Breast epithelium (tissue), 4 donors: ENCODE measurements at regions not wholly inside any gene's neighbourhood (a gene's known extent, or its start where the extent isn't known, plus 50 kb on each side); places are given as distances from the start of the nearest gene placed in this dataset.

Experiments used
- DNase-seq, 2 donors: peaks; one replicate each; pipeline ENCODE4 v3.0.0-alpha.2; 2019; ENCODE audit warnings: low spot score in 2 of 2
- H3K27ac ChIP-seq, 2 donors: fragments of 200-600 bp; sonication (generic) in 1 of 2; one replicate each; pipeline ENCODE4 v1.5.1; 2016 to 2019; ENCODE audit warnings: mild to moderate bottlenecking in 1 of 2
- H3K27me3 ChIP-seq, 2 donors: fragments of 200-600 bp; sonication (generic) in 1 of 2; one replicate each; pipeline versions ENCODE4 v1.5.1 to v1.6.0; 2017 to 2019; ENCODE audit warnings: control low read depth in 1 of 2, mild to moderate bottlenecking in 1 of 2
- H3K36me3 ChIP-seq: fragments of 200-600 bp; one replicate; pipeline ENCODE4 v1.5.1; 2019
- H3K4me1 ChIP-seq, 2 donors: fragments of 200-600 bp; sonication (generic); one replicate each; pipeline ENCODE4 v1.5.1; 2016 to 2019; ENCODE audit warnings: control low read depth in 1 of 2
- H3K4me3 ChIP-seq, 3 donors: fragments of 200-600 bp; sonication (generic); 1 replicate in 2 of 3; 2 replicates in 1 of 3; pipeline ENCODE4 v1.5.1; 2016 to 2019; ENCODE audit warnings: mild to moderate bottlenecking in 3 of 3, moderate library complexity in 2 of 3
- H3K9me3 ChIP-seq, 2 donors: fragments of 200-600 bp; sonication (generic) in 1 of 2; one replicate each; pipeline ENCODE4 v1.5.1; 2016 to 2019; ENCODE audit warnings: control low read depth in 1 of 2
- CTCF ChIP-seq, 3 donors: fragments of 450-650 bp; IDR thresholded peaks; one replicate each; pipeline ENCODE4 v1.5.1; 2016 to 2017; ENCODE audit warnings: antibody characterized with exemption in 3 of 3, mild to moderate bottlenecking in 3 of 3, moderate library complexity in 3 of 3
- POLR2A ChIP-seq: fragments of 450-650 bp; IDR thresholded peaks from one replicate; pipeline ENCODE4 v1.6.1; 2016; ENCODE audit warnings: antibody characterized with exemption, mild to moderate bottlenecking, moderate library complexity
- POLR2AphosphoS5 ChIP-seq, 3 donors: sonication (generic); formaldehyde crosslinking; IDR thresholded peaks; one replicate each; pipeline ENCODE4 v1.6.1; 2017; ENCODE audit warnings: antibody characterized with exemption in 3 of 3
- intact Hi-C: fragments of 100-400 bp; cut with DNase I; formaldehyde crosslinking; loops from one replicate; pipeline ENCODE4 v1.15.1; 2023; ENCODE audit warnings: low total_unique reads

DNA sequence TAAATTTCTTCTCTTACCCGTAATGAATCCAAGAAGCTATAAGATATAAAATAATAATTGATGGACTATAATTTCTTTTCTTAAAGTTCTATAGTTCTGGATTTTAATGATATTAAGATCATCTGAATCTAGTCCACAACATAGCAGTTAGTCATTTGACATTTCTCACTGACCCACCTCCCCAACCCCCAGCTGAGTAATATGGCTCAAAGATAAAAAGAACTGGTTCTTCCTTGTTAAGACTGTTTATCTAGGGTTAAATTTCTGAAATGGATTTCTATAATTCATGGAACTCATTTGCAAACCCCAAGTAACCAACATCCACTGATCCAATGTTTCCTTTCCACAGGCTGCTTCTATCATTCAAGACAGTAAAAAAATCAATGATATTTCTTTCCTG lies 133.9 kb upstream of the SOX9 start:
- H3K36me3 ChIP-seq, result no peaks in the 10 kb centered on the region
- intact Hi-C loops, result no loop called here
- TF ChIP-seq CTCF (IDR thresholded peaks at IDR 0.05) (no peak), POLR2AphosphoS5 (IDR thresholded peaks at IDR 0.05) (no peak), POLR2A (no peak)
- H3K4me1 ChIP-seq, result no peaks in the 10 kb centered on the region
- no peaks in the 10 kb centered on the region for H3K27me3 ChIP-seq
- H3K4me3 ChIP-seq, result no peak overlapping the region
- no peak for DNase-seq
- no peaks in the 10 kb centered on the region for H3K9me3 ChIP-seq
- H3K27ac ChIP-seq, result no peak overlapping the region

DNA sequence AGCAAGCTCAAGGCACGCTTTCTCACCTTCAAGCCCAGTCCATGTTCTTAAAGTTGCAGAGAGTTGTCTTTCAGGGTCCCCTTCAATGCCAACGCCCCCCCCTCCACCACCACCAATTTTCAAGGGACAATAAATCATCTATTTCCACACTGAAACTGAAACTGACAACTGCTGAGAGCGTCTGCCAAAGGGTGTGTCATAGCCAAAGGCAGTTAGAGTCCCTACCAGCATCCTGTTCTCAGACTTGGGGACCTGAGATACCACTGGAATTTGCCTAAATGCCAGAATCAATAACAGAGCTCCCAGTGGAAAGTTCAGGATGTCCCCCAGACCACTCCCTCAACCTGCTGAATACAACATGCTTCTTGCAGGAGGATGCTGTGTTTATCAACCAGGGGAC lies 133.2 kb upstream of the SOX9 start:
- DNase-seq, result no peak
- Histone ChIP-seq H3K4me3 (no peak overlapping the region), H3K27ac (no peak overlapping the region), H3K27me3 (no peaks in the 10 kb centered on the region), H3K9me3 (no peaks in the 10 kb centered on the region), H3K36me3 (no peaks in the 10 kb centered on the region), H3K4me1 (no peaks in the 10 kb centered on the region)
- intact Hi-C loops, result no loop called here
- TF ChIP-seq POLR2AphosphoS5 (IDR thresholded peaks at IDR 0.05), result no peak
- TF ChIP-seq CTCF (IDR thresholded peaks at IDR 0.05), result no peak
- no peak for TF ChIP-seq POLR2A

DNA sequence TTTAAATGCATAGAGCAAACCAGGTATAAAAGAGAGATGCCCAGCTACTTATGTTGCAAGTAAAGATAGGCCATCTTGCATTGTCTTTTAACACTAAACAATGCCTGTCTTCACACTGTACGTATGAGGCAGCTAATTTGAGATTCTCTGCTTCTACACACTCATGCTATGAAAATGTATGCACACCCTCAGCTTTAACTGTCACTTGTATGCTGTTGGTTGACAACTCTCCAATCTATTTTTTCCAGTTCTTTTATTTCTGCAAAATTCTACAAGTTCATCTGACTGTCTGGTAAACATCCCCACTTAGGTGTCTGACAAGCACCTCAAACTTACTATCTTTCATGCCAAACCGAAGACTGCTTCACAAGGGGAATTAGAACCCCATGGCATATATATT lies 131.7 kb upstream of the SOX9 start:
- Histone ChIP-seq H3K36me3 (no peaks in the 10 kb centered on the region), H3K4me3 (no peak overlapping the region), H3K9me3 (no peaks in the 10 kb centered on the region), H3K27ac (no peak overlapping the region), H3K27me3 (no peaks in the 10 kb centered on the region), H3K4me1 (no peaks in the 10 kb centered on the region)
- intact Hi-C loops, result no loop called here
- no peak for DNase-seq
- TF ChIP-seq POLR2AphosphoS5 (IDR thresholded peaks at IDR 0.05) (no peak), POLR2A (no peak), CTCF (IDR thresholded peaks at IDR 0.05) (no peak)

DNA sequence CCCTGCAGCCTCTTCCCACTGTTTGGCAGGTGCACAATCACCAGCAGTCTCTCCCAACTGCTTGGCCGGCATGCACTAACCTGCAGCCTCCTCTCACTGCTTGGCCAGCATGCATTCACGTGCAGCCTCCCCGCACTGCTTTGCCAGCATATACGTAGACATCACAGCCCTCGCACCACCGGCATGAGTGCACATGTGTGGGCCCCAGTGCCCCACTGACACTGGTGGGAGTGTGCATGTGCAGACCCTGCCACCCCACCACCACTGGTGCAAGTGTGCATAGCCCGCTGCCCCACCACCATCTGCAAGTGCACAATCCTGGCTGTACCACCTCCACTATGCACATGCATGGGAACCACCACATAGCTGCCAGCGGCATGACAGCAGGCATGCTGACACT lies 127.5 kb upstream of the SOX9 start:
- H3K27ac ChIP-seq, result no peak overlapping the region
- H3K4me1 ChIP-seq, result no peaks in the 10 kb centered on the region
- no peaks in the 10 kb centered on the region for H3K9me3 ChIP-seq
- no peak for DNase-seq
- no peak overlapping the region for H3K4me3 ChIP-seq
- intact Hi-C loops, result no loop called here
- TF ChIP-seq POLR2A, result no peak
- H3K27me3 ChIP-seq, result no peaks in the 10 kb centered on the region
- no peaks in the 10 kb centered on the region for H3K36me3 ChIP-seq

GRCh38 chr17:71995590-71995989 lies 125.2 kb upstream of the SOX9 start:
- Histone ChIP-seq H3K4me3 (no peak overlapping the region), H3K27ac (no peak overlapping the region), H3K36me3 (no peaks in the 10 kb centered on the region), H3K4me1 (no peaks in the 10 kb centered on the region), H3K27me3 (no peaks in the 10 kb centered on the region), H3K9me3 (no peaks in the 10 kb centered on the region)
- intact Hi-C loops, result no loop called here
- no peak for DNase-seq
- TF ChIP-seq POLR2AphosphoS5 (IDR thresholded peaks at IDR 0.05), result no peak
- no peak for TF ChIP-seq CTCF (IDR thresholded peaks at IDR 0.05)
- TF ChIP-seq POLR2A, result no peak

DNA sequence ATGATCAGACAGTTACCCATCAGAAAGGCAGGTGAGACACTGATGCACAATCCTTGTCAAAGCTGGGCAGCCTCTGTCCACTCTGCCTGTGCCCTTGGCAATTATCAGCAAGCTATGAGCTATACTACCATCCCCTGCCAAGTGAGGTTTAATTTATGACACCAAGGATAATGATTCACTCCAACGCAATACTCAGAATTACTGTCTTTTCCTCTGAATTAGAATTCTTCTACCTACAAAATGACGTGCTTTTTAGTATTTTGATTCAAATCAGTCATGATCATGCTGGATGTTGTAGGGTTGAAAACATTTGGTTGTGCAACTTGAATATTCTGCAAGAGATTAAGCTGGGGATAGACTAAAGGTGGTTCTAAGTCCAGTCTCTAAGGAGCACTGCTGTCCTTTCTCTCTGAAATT lies 116.8 kb upstream of the SOX9 start:
- H3K9me3 ChIP-seq, result no peaks in the 10 kb centered on the region
- no peaks in the 10 kb centered on the region for H3K4me1 ChIP-seq
- no peak overlapping the region for H3K4me3 ChIP-seq
- TF ChIP-seq POLR2A (no peak), CTCF (IDR thresholded peaks at IDR 0.05) (no peak), POLR2AphosphoS5 (IDR thresholded peaks at IDR 0.05) (no peak)
- no peaks in the 10 kb centered on the region for H3K36me3 ChIP-seq
- H3K27me3 ChIP-seq, result no peaks in the 10 kb centered on the region
- no peak for DNase-seq
- H3K27ac ChIP-seq, result no peak overlapping the region
- intact Hi-C loops, result no loop called here
